Lung (tissue), 11 donors: ENCODE measurements at regions not wholly inside any gene's neighbourhood (a gene's known extent, or its start where the extent isn't known, plus 50 kb on each side); places are given as distances from the start of the nearest gene placed in this dataset.

ENCODE experiments used
- ATAC-seq: fragments of 200-7000 bp; cut with Tn5 transposase; one replicate; pipeline ENCODE4 v1.9.1; 2020; ENCODE audit warnings: moderate number of reproducible peaks; ENCODE audit not compliant: insufficient read depth, low FRiP score
- DNase-seq, 3 donors: peaks; one replicate each; pipeline ENCODE4 v3.0.0-alpha.2; 2013 to 2017
- H3K27ac ChIP-seq, 2 donors: one replicate each; pipeline ENCODE4 v1.5.1; 2013; ENCODE audit warnings: mild to moderate bottlenecking in 2 of 2, moderate library complexity in 2 of 2, control low read depth in 1 of 2, inconsistent platforms in 1 of 2, low read depth in 1 of 2, low read length in 1 of 2
- H3K27me3 ChIP-seq, 3 donors: one replicate each; pipeline ENCODE4 v1.5.1; 2013; ENCODE audit warnings: low read length in 2 of 3; ENCODE audit not compliant: control insufficient read depth in 3 of 3, insufficient read depth in 3 of 3
- H3K36me3 ChIP-seq, 4 donors: one replicate each; pipeline ENCODE4 v1.5.1; 2013; ENCODE audit warnings: low read length in 4 of 4, mild to moderate bottlenecking in 1 of 4, moderate library complexity in 1 of 4; ENCODE audit not compliant: control insufficient read depth in 4 of 4, insufficient read depth in 4 of 4
- H3K4me1 ChIP-seq, 5 donors: one replicate each; pipeline ENCODE4 v1.5.1; 2013; ENCODE audit warnings: low read length in 5 of 5, mild to moderate bottlenecking in 2 of 5, moderate library complexity in 1 of 5; ENCODE audit not compliant: control insufficient read depth in 5 of 5, insufficient read depth in 5 of 5
- H3K4me3 ChIP-seq: one replicate; pipeline ENCODE4 v1.5.1; 2013; ENCODE audit warnings: mild to moderate bottlenecking, control low read depth, moderate library complexity
- H3K9ac ChIP-seq, 2 donors: one replicate each; pipeline ENCODE4 v1.5.1; 2013; ENCODE audit warnings: low read length in 2 of 2, control low read depth in 1 of 2; ENCODE audit not compliant: insufficient read depth in 1 of 2
- H3K9me3 ChIP-seq, 4 donors: one replicate each; pipeline ENCODE4 v1.5.1; 2013; ENCODE audit warnings: low read length in 3 of 4, mild to moderate bottlenecking in 1 of 4, moderate library complexity in 1 of 4; ENCODE audit not compliant: control insufficient read depth in 4 of 4, insufficient read depth in 3 of 4
- CTCF ChIP-seq: IDR thresholded peaks from 2 replicates; pipeline ENCODE4 v1.5.1; 2012; ENCODE audit warnings: mild to moderate bottlenecking; ENCODE audit errors: control extremely low read depth, extremely low read depth
- WGBS, 2 donors: extraction: QIAGEN DNeasy Blood & Tissue Kit; methylation state at CpG; one replicate each; pipeline ENCODE4 v1.1.7; 2013; 5-methylcytosine and 5-hydroxymethylcytosine counted together
- donor health status: control.
- donor health status: control.
- donor health status: Bipolar disorder and iron deficiency.
- donor health status: healthy.
- donor health status: DM: yes; HTN: yes; CAD: no.

- ATAC-seq (no peak), DNase-seq (peak in 1 of 3 donors; percentile 5)
- H3K9ac ChIP-seq: no peak overlapping the region
- peaks cover 0 to 3% (median 0%) of the 10 kb centered on the region in 4 donors for H3K9me3 ChIP-seq
- 78 to 89% methylated on average over 12 of the region's 12 CpGs for WGBS, 2 donors
- no peaks in the 10 kb centered on the region for H3K27me3 ChIP-seq
- TF ChIP-seq CTCF: no peak
- H3K27ac ChIP-seq: no peak overlapping the region
- H3K4me1 ChIP-seq: no peaks in the 10 kb centered on the region
- H3K4me3 ChIP-seq: no peak overlapping the region
- no peaks in the 10 kb centered on the region for H3K36me3 ChIP-seq
These were observed 50.5 kb upstream of the HAPSTR1 start for GRCh38 chr16:9040800-9041412.
